ENCODE measurements at regions not wholly inside any gene's neighbourhood (a gene's known extent, or its start where the extent isn't known, plus 50 kb on each side); places are given as distances from the start of the nearest gene placed in this dataset.
"Not testable (repeated sequence)": the region's sequence is repeated elsewhere in the genome, so short reads cannot be mapped to it uniquely, and the experiment has no call there.

GRCh38 chr6:20263059-20263458 is 50.8 kb upstream of the MBOAT1 start:
- H3K4me3 ChIP-seq (ENCODE audit: low read length): no peak overlapping the region
- H3K9me3 ChIP-seq (ENCODE audit: low read depth, low read length): no peaks in the 10 kb centered on the region
- no peaks in the 10 kb centered on the region for H3K27me3 ChIP-seq (ENCODE audit: insufficient read depth, low read length)
- H3K4me1 ChIP-seq (ENCODE audit: insufficient read depth, low read length): peaks cover 7% of the 10 kb centered on the region

- H3K9me3 ChIP-seq (ENCODE audit: low read depth, low read length): no peaks in the 10 kb centered on the region
- H3K4me1 ChIP-seq (ENCODE audit: insufficient read depth, low read length): peaks cover 7% of the 10 kb centered on the region
- H3K27me3 ChIP-seq (ENCODE audit: insufficient read depth, low read length): no peaks in the 10 kb centered on the region
- H3K4me3 ChIP-seq (ENCODE audit: low read length): no peak overlapping the region
These were observed 53.6 kb upstream of the MBOAT1 start for GRCh38 chr6:20265842-20266241.

GRCh38 chr6:20266851-20267608 is 54.8 kb upstream of the MBOAT1 start:
- no peaks in the 10 kb centered on the region for H3K27me3 ChIP-seq (ENCODE audit: insufficient read depth, low read length)
- H3K4me1 ChIP-seq (ENCODE audit: insufficient read depth, low read length): peaks cover 7% of the 10 kb centered on the region
- no peak overlapping the region for H3K4me3 ChIP-seq (ENCODE audit: low read length)
- no peaks in the 10 kb centered on the region for H3K9me3 ChIP-seq (ENCODE audit: low read depth, low read length)

- peaks cover 7% of the 10 kb centered on the region for H3K4me1 ChIP-seq (ENCODE audit: insufficient read depth, low read length)
- no peaks in the 10 kb centered on the region for H3K9me3 ChIP-seq (ENCODE audit: low read depth, low read length)
- no peaks in the 10 kb centered on the region for H3K27me3 ChIP-seq (ENCODE audit: insufficient read depth, low read length)
- H3K4me3 ChIP-seq (ENCODE audit: low read length): no peak overlapping the region
These were observed 56.9 kb upstream of the MBOAT1 start for GRCh38 chr6:20269181-20269580.

- no peaks in the 10 kb centered on the region for H3K9me3 ChIP-seq (ENCODE audit: low read depth, low read length)
- H3K27me3 ChIP-seq (ENCODE audit: insufficient read depth, low read length): no peaks in the 10 kb centered on the region
- H3K4me3 ChIP-seq (ENCODE audit: low read length): no peak overlapping the region
- H3K4me1 ChIP-seq (ENCODE audit: insufficient read depth, low read length): peaks cover 5% of the 10 kb centered on the region
These were observed 59.5 kb upstream of the MBOAT1 start for GRCh38 chr6:20271818-20272217.

GRCh38 chr6:20274137-20274536 is 61.9 kb upstream of the MBOAT1 start:
- Histone ChIP-seq H3K4me1 (ENCODE audit: insufficient read depth, low read length) (no peaks in the 10 kb centered on the region), H3K9me3 (ENCODE audit: low read depth, low read length) (no peaks in the 10 kb centered on the region), H3K27me3 (ENCODE audit: insufficient read depth, low read length) (no peaks in the 10 kb centered on the region), H3K4me3 (ENCODE audit: low read length) (no peak overlapping the region)

GRCh38 chr6:20275837-20276236 is 63.6 kb upstream of the MBOAT1 start:
- H3K4me3 ChIP-seq (ENCODE audit: low read length); H3K27me3 ChIP-seq (ENCODE audit: insufficient read depth, low read length); H3K9me3 ChIP-seq (ENCODE audit: low read depth, low read length); H3K4me1 ChIP-seq (ENCODE audit: insufficient read depth, low read length): not testable (repeated sequence)

GRCh38 chr6:20277724-20278123 is 65.5 kb upstream of the MBOAT1 start:
- H3K27me3 ChIP-seq (ENCODE audit: insufficient read depth, low read length); H3K4me3 ChIP-seq (ENCODE audit: low read length); H3K9me3 ChIP-seq (ENCODE audit: low read depth, low read length); H3K4me1 ChIP-seq (ENCODE audit: insufficient read depth, low read length): not testable (repeated sequence)

GRCh38 chr6:20279051-20279450 is 66.8 kb upstream of the MBOAT1 start:
- Histone ChIP-seq H3K27me3 (ENCODE audit: insufficient read depth, low read length) (peaks cover 11% of the 10 kb centered on the region), H3K4me1 (ENCODE audit: insufficient read depth, low read length) (no peaks in the 10 kb centered on the region), H3K4me3 (ENCODE audit: low read length) (no peak overlapping the region), H3K9me3 (ENCODE audit: low read depth, low read length) (peaks cover 9% of the 10 kb centered on the region)

- Histone ChIP-seq H3K4me1 (ENCODE audit: insufficient read depth, low read length) (no peaks in the 10 kb centered on the region), H3K9me3 (ENCODE audit: low read depth, low read length) (peaks cover 9% of the 10 kb centered on the region), H3K27me3 (ENCODE audit: insufficient read depth, low read length) (peaks cover 11% of the 10 kb centered on the region), H3K4me3 (ENCODE audit: low read length) (no peak overlapping the region)
These were observed 67.5 kb upstream of the MBOAT1 start for GRCh38 chr6:20279608-20280287.

- no peaks in the 10 kb centered on the region for H3K4me1 ChIP-seq (ENCODE audit: insufficient read depth, low read length)
These were observed 68.0 kb upstream of the MBOAT1 start for GRCh38 chr6:20280288-20280621.

GRCh38 chr6:20284672-20285071 is 72.4 kb upstream of the MBOAT1 start:
- Histone ChIP-seq H3K4me3 (ENCODE audit: low read length) (no peak overlapping the region), H3K4me1 (ENCODE audit: insufficient read depth, low read length) (no peaks in the 10 kb centered on the region), H3K9me3 (ENCODE audit: low read depth, low read length) (peaks cover 9% of the 10 kb centered on the region), H3K27me3 (ENCODE audit: insufficient read depth, low read length) (peaks cover 11% of the 10 kb centered on the region)

More at GRCh38 chr6:20280288-20280621, 68.0 kb upstream of the MBOAT1 start:
- peaks cover 9% of the 10 kb centered on the region for H3K9me3 ChIP-seq (ENCODE audit: low read depth, low read length)
- H3K27me3 ChIP-seq (ENCODE audit: insufficient read depth, low read length): peaks cover 11% of the 10 kb centered on the region
- no peak overlapping the region for H3K4me3 ChIP-seq (ENCODE audit: low read length)

GRCh38 chr6:20286968-20287565 is 74.8 kb upstream of the MBOAT1 start:
- Histone ChIP-seq H3K27me3 (ENCODE audit: insufficient read depth, low read length) (peaks cover 11% of the 10 kb centered on the region), H3K4me3 (ENCODE audit: low read length) (no peak overlapping the region), H3K4me1 (ENCODE audit: insufficient read depth, low read length) (no peaks in the 10 kb centered on the region), H3K9me3 (ENCODE audit: low read depth, low read length) (peaks cover 9% of the 10 kb centered on the region)

GRCh38 chr6:20291764-20292580 is 79.7 kb upstream of the MBOAT1 start:
- Histone ChIP-seq H3K27me3 (ENCODE audit: insufficient read depth, low read length) (peaks cover 3% of the 10 kb centered on the region), H3K4me3 (ENCODE audit: low read length) (no peak overlapping the region), H3K4me1 (ENCODE audit: insufficient read depth, low read length) (no peaks in the 10 kb centered on the region), H3K9me3 (ENCODE audit: low read depth, low read length) (no peaks in the 10 kb centered on the region)

- no peaks in the 10 kb centered on the region for H3K4me1 ChIP-seq (ENCODE audit: insufficient read depth, low read length)
- H3K27me3 ChIP-seq (ENCODE audit: insufficient read depth, low read length): peaks cover 3% of the 10 kb centered on the region
- H3K4me3 ChIP-seq (ENCODE audit: low read length): no peak overlapping the region
- H3K9me3 ChIP-seq (ENCODE audit: low read depth, low read length): no peaks in the 10 kb centered on the region
These were observed 80.6 kb upstream of the MBOAT1 start for GRCh38 chr6:20292905-20293304.
